ENCODE measurements at regions not wholly inside any gene's neighbourhood (a gene's known extent, or its start where the extent isn't known, plus 50 kb on each side); places are given as distances from the start of the nearest gene placed in this dataset.

DNA sequence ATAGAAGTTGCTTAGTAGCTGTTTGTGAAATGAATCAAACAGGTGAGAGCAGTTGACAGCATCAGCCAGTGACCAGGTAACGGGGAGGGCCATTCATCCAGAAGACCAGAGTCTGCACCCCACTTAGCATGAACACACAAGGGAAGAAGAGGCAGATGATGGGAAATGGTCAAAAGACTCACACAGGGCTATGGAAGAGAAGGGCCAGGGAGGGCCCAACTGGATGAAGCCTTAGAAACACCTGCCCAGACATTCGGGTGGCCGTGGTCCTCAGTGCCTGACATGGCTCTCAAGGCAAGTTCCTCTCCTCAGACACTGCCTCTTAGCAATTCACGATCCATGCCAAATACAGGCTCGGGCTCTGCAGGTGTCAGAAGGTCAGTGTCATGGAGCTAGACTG lies 354.1 kb downstream of the TCERG1L start:
- no peak for TF ChIP-seq POLR2A (IDR thresholded peaks at IDR 0.05)
- TF ChIP-seq, protein P1, sequence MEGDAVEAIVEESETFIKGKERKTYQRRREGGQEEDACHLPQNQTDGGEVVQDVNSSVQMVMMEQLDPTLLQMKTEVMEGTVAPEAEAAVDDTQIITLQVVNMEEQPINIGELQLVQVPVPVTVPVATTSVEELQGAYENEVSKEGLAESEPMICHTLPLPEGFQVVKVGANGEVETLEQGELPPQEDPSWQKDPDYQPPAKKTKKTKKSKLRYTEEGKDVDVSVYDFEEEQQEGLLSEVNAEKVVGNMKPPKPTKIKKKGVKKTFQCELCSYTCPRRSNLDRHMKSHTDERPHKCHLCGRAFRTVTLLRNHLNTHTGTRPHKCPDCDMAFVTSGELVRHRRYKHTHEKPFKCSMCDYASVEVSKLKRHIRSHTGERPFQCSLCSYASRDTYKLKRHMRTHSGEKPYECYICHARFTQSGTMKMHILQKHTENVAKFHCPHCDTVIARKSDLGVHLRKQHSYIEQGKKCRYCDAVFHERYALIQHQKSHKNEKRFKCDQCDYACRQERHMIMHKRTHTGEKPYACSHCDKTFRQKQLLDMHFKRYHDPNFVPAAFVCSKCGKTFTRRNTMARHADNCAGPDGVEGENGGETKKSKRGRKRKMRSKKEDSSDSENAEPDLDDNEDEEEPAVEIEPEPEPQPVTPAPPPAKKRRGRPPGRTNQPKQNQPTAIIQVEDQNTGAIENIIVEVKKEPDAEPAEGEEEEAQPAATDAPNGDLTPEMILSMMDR (IDR thresholded peaks at IDR 0.05), result no peak

Measured in right lobe of liver (tissue), 4 donors.